ENCODE measurements at regions not wholly inside any gene's neighbourhood (a gene's known extent, or its start where the extent isn't known, plus 50 kb on each side); places are given as distances from the start of the nearest gene placed in this dataset.

DNA sequence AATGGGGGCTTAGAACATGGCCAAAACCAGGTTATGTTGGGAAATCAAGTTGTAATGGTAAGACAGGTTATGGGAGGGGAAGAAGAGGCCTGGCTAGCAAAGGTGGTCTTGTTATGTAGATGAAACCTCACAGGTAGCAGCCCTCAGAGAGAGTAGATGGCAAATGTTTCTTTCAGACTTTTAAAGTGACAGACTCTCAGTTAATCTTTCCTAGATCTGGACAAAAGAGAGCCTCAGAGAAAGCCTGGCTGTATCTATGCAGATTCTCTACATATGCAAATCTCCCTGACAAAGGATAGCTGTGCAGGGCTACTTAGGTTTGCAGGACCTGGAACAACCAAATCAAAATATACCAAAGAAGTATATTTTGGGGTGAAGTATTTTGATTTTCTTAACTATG is 284.1 kb upstream of the AMOT start (continued):
- no peak for TF ChIP-seq ARID4A (CRISPR knock-in tag; IDR thresholded peaks at IDR 0.05; ENCODE audit: borderline replicate concordance)
- no peak for TF ChIP-seq HES4 (CRISPR knock-in tag; IDR thresholded peaks at IDR 0.05; ENCODE audit: borderline replicate concordance)
- TF ChIP-seq ZNF543 (CRISPR knock-in tag; IDR thresholded peaks at IDR 0.05), result no peak
- TF ChIP-seq ZNF790 (CRISPR knock-in tag; IDR thresholded peaks at IDR 0.05; ENCODE audit: borderline replicate concordance), result no peak
- no peak for TF ChIP-seq KAT7 (CRISPR knock-in tag; IDR thresholded peaks at IDR 0.05; ENCODE audit: borderline replicate concordance)
- no peak for TF ChIP-seq REL (CRISPR knock-in tag; conservative IDR thresholded peaks at IDR 0.05)
- no peak for TF ChIP-seq ZFP1 (CRISPR knock-in tag; IDR thresholded peaks at IDR 0.05)
- no peak for TF ChIP-seq ZFAT (CRISPR knock-in tag; conservative IDR thresholded peaks at IDR 0.05)
- no peak for TF ChIP-seq JUND (CRISPR knock-in tag; IDR thresholded peaks at IDR 0.05)

DNA sequence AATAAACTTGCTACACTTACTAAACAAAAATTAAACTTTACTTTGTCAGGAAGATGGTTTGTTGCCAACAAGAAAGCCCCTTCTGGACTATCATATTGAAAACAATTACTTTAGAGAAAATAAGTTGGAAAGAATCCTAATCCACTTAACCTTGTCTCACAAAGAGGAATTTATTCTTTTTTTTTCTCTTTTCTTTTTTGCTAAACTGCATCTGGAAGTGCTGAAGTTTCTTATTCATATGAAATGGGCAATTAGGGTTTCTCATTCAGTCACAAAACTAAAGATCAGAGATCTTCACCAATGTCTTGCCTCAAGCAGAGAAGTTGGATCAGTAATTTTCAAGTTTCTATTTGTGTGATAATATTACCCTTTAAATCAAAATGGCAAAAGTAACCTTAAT is 234.9 kb upstream of the AMOT start:
- Histone ChIP-seq H3K27ac (ENCODE audit: extremely low read length, insufficient read depth, low read length) (no peak overlapping the region), H4K20me1 (ENCODE audit: insufficient read depth, low read length) (no peaks in the 10 kb centered on the region), H3K9ac (ENCODE audit: insufficient read depth, low read depth, low read length) (no peak overlapping the region), H3K27me3 (ENCODE audit: control insufficient read depth in 1 of 2, insufficient read depth in 2 of 2, low read length in 2 of 2) (no peaks in the 10 kb centered on the region), H3K36me3 (replicated peaks in 1 of 2; ENCODE audit: control insufficient read depth in 1 of 2, insufficient read depth in 2 of 2, low read length in 2 of 2) (no peaks in the 10 kb centered on the region), H2AFZ (ENCODE audit: low read length) (no peak overlapping the region), H3K4me3 (replicated peaks in 1 of 3; ENCODE audit: insufficient read depth in 1 of 3, low read depth in 2 of 3, low read length in 3 of 3) (no peak overlapping the region), H3K9me3 (ENCODE audit: low read length) (no peaks in the 10 kb centered on the region), H3K79me2 (ENCODE audit: insufficient read depth, low read length) (no peaks in the 10 kb centered on the region), H3K4me2 (ENCODE audit: low read depth, low read length) (no peak overlapping the region), H3K4me1 (ENCODE audit: insufficient read depth, low read length) (no peaks in the 10 kb centered on the region)
- ChIA-PET CTCF (ENCODE audit: low intra/inter-chr PET ratio, low total read pairs) (no interaction called here), POLR2A (no interaction called here)
- in situ Hi-C loops (cut with HindIII; ENCODE audit: extremely low pct_ligation_motif_present, low pct_unique_long_range_greater_than_20kb), result no loop called here
- FAIRE-seq (no peak), DNase-seq (ENCODE audit: low spot score) (no peak), ATAC-seq (no peak)
- TF ChIP-seq ZNF160 (CRISPR knock-in tag; IDR thresholded peaks at IDR 0.05) (no peak), PRMT3 (CRISPR knock-in tag; IDR thresholded peaks at IDR 0.05; ENCODE audit: borderline replicate concordance, low read depth) (no peak), SP4 (CRISPR knock-in tag; IDR thresholded peaks at IDR 0.05) (no peak), ZBTB25 (CRISPR knock-in tag; IDR thresholded peaks at IDR 0.05) (no peak), FLYWCH1 (CRISPR knock-in tag; IDR thresholded peaks at IDR 0.05) (no peak), RCOR2 (CRISPR knock-in tag; IDR thresholded peaks at IDR 0.05) (no peak), FOXK2 (IDR thresholded peaks at IDR 0.05) (no peak), MED13 (CRISPR knock-in tag; IDR thresholded peaks at IDR 0.05) (no peak), ZNF549 (CRISPR knock-in tag; IDR thresholded peaks at IDR 0.05) (no peak), ZSCAN30 (CRISPR knock-in tag; IDR thresholded peaks at IDR 0.05) (no peak), ETV5 (CRISPR knock-in tag; IDR thresholded peaks at IDR 0.05; ENCODE audit: borderline replicate concordance) (no peak), ZNF816 (CRISPR knock-in tag; IDR thresholded peaks at IDR 0.05; ENCODE audit: borderline replicate concordance) (no peak), ZNF331 (CRISPR knock-in tag; IDR thresholded peaks at IDR 0.05) (no peak), TMF1 (CRISPR knock-in tag; IDR thresholded peaks at IDR 0.05; ENCODE audit: low read depth) (no peak), ZNF354B (CRISPR knock-in tag; IDR thresholded peaks at IDR 0.05) (no peak)
- BruUV-seq (replicated peaks), result no TSS peak
- intact Hi-C loops (cut with micrococcal nuclease; ENCODE audit: unreplicated experiment), result no loop called here
